ENCODE measurements at regions not wholly inside any gene's neighbourhood (a gene's known extent, or its start where the extent isn't known, plus 50 kb on each side); places are given as distances from the start of the nearest gene placed in this dataset.
"Not testable (repeated sequence)": the region's sequence is repeated elsewhere in the genome, so short reads cannot be mapped to it uniquely, and the experiment has no call there.

- no peaks in the 10 kb centered on the region for H3K9me3 ChIP-seq (ENCODE audit: control extremely low read depth in 1 of 3, control insufficient read depth in 2 of 3, insufficient read depth in 1 of 3, low read length in 2 of 3)
- H3K9ac ChIP-seq (ENCODE audit: low read length): no peak overlapping the region
- Mint-ChIP-seq H3K4me3 (no peak overlapping the region), H3K4me1 (no peaks in the 10 kb centered on the region), H3K27ac (no peak overlapping the region), H3K27me3 (no peaks in the 10 kb centered on the region), H3K9me3 (ENCODE audit: insufficient read depth) (no peaks in the 10 kb centered on the region)
- H3K27me3 ChIP-seq (replicated peaks in 1 of 4; ENCODE audit: control extremely low read depth in 1 of 4, control insufficient read depth in 3 of 4, insufficient read depth in 4 of 4, low read length in 3 of 4): no peaks in the 10 kb centered on the region
- no peak overlapping the region for H3K4me3 ChIP-seq (ENCODE audit: control extremely low read depth in 1 of 5, extremely low read depth in 1 of 5, insufficient read depth in 1 of 5, low read depth in 2 of 5, low read length in 4 of 5)
- no peak overlapping the region for H3K27ac ChIP-seq (ENCODE audit: low read length in 2 of 2)
- ChIA-PET CTCF (no interaction called here), POLR2A (no interaction called here)
- H4K20me1 ChIP-seq (ENCODE audit: control insufficient read depth, insufficient read depth, low read length, poor library complexity, severe bottlenecking): no peaks in the 10 kb centered on the region
- no peaks in the 10 kb centered on the region for H3K4me1 ChIP-seq (ENCODE audit: control insufficient read depth in 2 of 2, insufficient read depth in 2 of 2, low read length in 2 of 2)
- no peaks in the 10 kb centered on the region for H3K79me2 ChIP-seq (ENCODE audit: control insufficient read depth, insufficient read depth, low read length)
- DNase-seq (no peak), ATAC-seq (ENCODE audit: low read depth) (no peak)
- no peak overlapping the region for H3K4me2 ChIP-seq (replicated peaks; ENCODE audit: low read depth, low read length, poor library complexity, severe bottlenecking)
- TF ChIP-seq CTCF (IDR thresholded peaks at IDR 0.05): no peak
- TF ChIP-seq EZH2 (IDR thresholded peaks at IDR 0.05; ENCODE audit: borderline replicate concordance, insufficient read depth, low read depth, low read length, poor library complexity, severe bottlenecking): no peak
- intact Hi-C loops (cut with micrococcal nuclease): no loop called here
- no peaks in the 10 kb centered on the region for H3K36me3 ChIP-seq (replicated peaks in 1 of 2; ENCODE audit: control extremely low read depth in 1 of 2, control insufficient read depth in 1 of 2, extremely low read depth in 1 of 2, insufficient read depth in 2 of 2, low read length in 1 of 2)
- no peak overlapping the region for H2AFZ ChIP-seq (ENCODE audit: insufficient read depth, low read depth, low read length, poor library complexity, severe bottlenecking)
These were observed 511.6 kb upstream of the FAM174A start for GRCh38 chr5:100023536-100023935.

- Histone ChIP-seq H3K27me3 (replicated peaks in 1 of 4; ENCODE audit: control extremely low read depth in 1 of 4, control insufficient read depth in 3 of 4, insufficient read depth in 4 of 4, low read length in 3 of 4) (no peaks in the 10 kb centered on the region), H3K36me3 (replicated peaks in 1 of 2; ENCODE audit: control extremely low read depth in 1 of 2, control insufficient read depth in 1 of 2, extremely low read depth in 1 of 2, insufficient read depth in 2 of 2, low read length in 1 of 2) (no peaks in the 10 kb centered on the region), H4K20me1 (ENCODE audit: control insufficient read depth, insufficient read depth, low read length, poor library complexity, severe bottlenecking) (no peaks in the 10 kb centered on the region), H2AFZ (ENCODE audit: insufficient read depth, low read depth, low read length, poor library complexity, severe bottlenecking) (no peak overlapping the region), H3K27ac (ENCODE audit: low read length in 2 of 2) (no peak overlapping the region), H3K4me1 (ENCODE audit: control insufficient read depth in 2 of 2, insufficient read depth in 2 of 2, low read length in 2 of 2) (no peaks in the 10 kb centered on the region), H3K79me2 (ENCODE audit: control insufficient read depth, insufficient read depth, low read length) (no peaks in the 10 kb centered on the region), H3K9me3 (ENCODE audit: control extremely low read depth in 1 of 3, control insufficient read depth in 2 of 3, insufficient read depth in 1 of 3, low read length in 2 of 3) (no peaks in the 10 kb centered on the region), H3K4me2 (replicated peaks; ENCODE audit: low read depth, low read length, poor library complexity, severe bottlenecking) (no peak overlapping the region), H3K4me3 (ENCODE audit: control extremely low read depth in 1 of 5, extremely low read depth in 1 of 5, insufficient read depth in 1 of 5, low read depth in 2 of 5, low read length in 4 of 5) (no peak overlapping the region), H3K9ac (ENCODE audit: low read length) (no peak overlapping the region)
- no peak overlapping the region for H3K27ac Mint-ChIP-seq
- intact Hi-C loops (cut with micrococcal nuclease): no loop called here
- WGBS (ENCODE audit: insufficient coverage): 100% methylated on average over 2 of the region's 6 CpGs
- POLR2A ChIA-PET: no interaction called here
- ATAC-seq (ENCODE audit: low read depth) (no peak), DNase-seq (no peak)
- no peak overlapping the region for H3K4me3 Mint-ChIP-seq
- TF ChIP-seq EZH2 (IDR thresholded peaks at IDR 0.05; ENCODE audit: borderline replicate concordance, insufficient read depth, low read depth, low read length, poor library complexity, severe bottlenecking) (no peak), CTCF (IDR thresholded peaks at IDR 0.05) (no peak)
- no peaks in the 10 kb centered on the region for H3K9me3 Mint-ChIP-seq (ENCODE audit: insufficient read depth)
- CTCF ChIA-PET: no interaction called here
- no peaks in the 10 kb centered on the region for H3K27me3 Mint-ChIP-seq
- no peaks in the 10 kb centered on the region for H3K4me1 Mint-ChIP-seq
These were observed 517.5 kb upstream of the FAM174A start for GRCh38 chr5:100017520-100018262.

DNA sequence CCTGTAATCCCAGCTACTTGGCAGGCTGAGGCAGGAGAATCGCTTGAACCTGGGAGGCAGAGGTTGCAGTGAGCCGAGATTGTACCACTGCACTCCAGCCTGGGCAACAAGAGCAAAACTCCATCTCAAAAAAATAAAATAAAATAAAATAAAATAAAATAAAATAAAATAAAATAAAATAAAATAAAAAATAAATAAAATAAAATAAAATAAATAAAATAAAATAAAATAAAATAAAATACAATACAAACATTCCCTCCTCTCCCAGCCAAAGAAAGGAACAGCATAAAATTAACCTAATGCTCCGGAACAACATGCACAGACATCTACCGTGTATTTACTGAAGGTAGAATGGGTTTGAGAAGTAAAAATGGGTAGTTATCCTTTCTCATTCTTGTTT is 521.9 kb upstream of the FAM174A start:
- H3K27me3 ChIP-seq (replicated peaks in 1 of 4; ENCODE audit: control extremely low read depth in 1 of 4, control insufficient read depth in 3 of 4, insufficient read depth in 4 of 4, low read length in 3 of 4); H3K9me3 Mint-ChIP-seq (ENCODE audit: insufficient read depth); H3K36me3 ChIP-seq (replicated peaks in 1 of 2; ENCODE audit: control extremely low read depth in 1 of 2, control insufficient read depth in 1 of 2, extremely low read depth in 1 of 2, insufficient read depth in 2 of 2, low read length in 1 of 2); H3K4me3 ChIP-seq (ENCODE audit: control extremely low read depth in 1 of 5, extremely low read depth in 1 of 5, insufficient read depth in 1 of 5, low read depth in 2 of 5, low read length in 4 of 5); H3K4me2 ChIP-seq (replicated peaks; ENCODE audit: low read depth, low read length, poor library complexity, severe bottlenecking); H3K4me3 Mint-ChIP-seq; H3K4me1 Mint-ChIP-seq; H3K9ac ChIP-seq (ENCODE audit: low read length); DNase-seq; H2AFZ ChIP-seq (ENCODE audit: insufficient read depth, low read depth, low read length, poor library complexity, severe bottlenecking); intact Hi-C loops (cut with micrococcal nuclease); H3K9me3 ChIP-seq (ENCODE audit: control extremely low read depth in 1 of 3, control insufficient read depth in 2 of 3, insufficient read depth in 1 of 3, low read length in 2 of 3); ATAC-seq (ENCODE audit: low read depth); H3K27ac ChIP-seq (ENCODE audit: low read length in 2 of 2); CTCF ChIA-PET; H4K20me1 ChIP-seq (ENCODE audit: control insufficient read depth, insufficient read depth, low read length, poor library complexity, severe bottlenecking); POLR2A ChIA-PET; H3K27ac Mint-ChIP-seq; H3K27me3 Mint-ChIP-seq; H3K4me1 ChIP-seq (ENCODE audit: control insufficient read depth in 2 of 2, insufficient read depth in 2 of 2, low read length in 2 of 2); H3K79me2 ChIP-seq (ENCODE audit: control insufficient read depth, insufficient read depth, low read length): not testable (repeated sequence)
- no CpG with 5 or more reads among the region's 4 CpGs for WGBS (ENCODE audit: insufficient coverage)

All from B cell (primary cell).